ENCODE measurements at regions not wholly inside any gene's neighbourhood (a gene's known extent, or its start where the extent isn't known, plus 50 kb on each side); places are given as distances from the start of the nearest gene placed in this dataset.
"Not testable (repeated sequence)": the region's sequence is repeated elsewhere in the genome, so short reads cannot be mapped to it uniquely, and the experiment has no call there.

DNA sequence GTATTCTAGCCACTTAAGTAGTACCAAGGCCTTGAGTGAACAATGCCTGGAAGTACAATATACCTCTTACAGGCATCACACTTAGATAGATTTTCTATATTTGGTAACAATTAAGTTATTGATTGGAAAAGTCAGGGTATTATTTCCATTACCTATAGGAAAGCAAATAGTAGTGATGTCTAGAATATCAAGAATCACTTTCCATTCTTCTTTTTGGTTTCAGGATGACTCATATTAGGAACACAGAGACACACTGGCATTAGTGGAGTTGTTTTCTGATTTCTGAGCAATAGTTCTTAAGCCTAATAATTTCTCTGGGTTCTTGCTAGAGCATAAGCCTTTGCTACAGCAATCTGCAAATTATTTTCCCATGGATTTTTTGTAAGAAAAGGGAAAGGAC lies 1640.0 kb upstream of the SEL1L start:
- intact Hi-C loops (cut with micrococcal nuclease) = no loop called here
- Mint-ChIP-seq H3K27me3 (no peaks in the 10 kb centered on the region), H3K9me3 (peaks cover 5% of the 10 kb centered on the region), H3K27ac (no peak overlapping the region), H3K4me3 (no peak overlapping the region), H3K36me3 (ENCODE audit: low read depth) (no peaks in the 10 kb centered on the region), H3K4me1 (no peaks in the 10 kb centered on the region)
- no peak for DNase-seq

DNA sequence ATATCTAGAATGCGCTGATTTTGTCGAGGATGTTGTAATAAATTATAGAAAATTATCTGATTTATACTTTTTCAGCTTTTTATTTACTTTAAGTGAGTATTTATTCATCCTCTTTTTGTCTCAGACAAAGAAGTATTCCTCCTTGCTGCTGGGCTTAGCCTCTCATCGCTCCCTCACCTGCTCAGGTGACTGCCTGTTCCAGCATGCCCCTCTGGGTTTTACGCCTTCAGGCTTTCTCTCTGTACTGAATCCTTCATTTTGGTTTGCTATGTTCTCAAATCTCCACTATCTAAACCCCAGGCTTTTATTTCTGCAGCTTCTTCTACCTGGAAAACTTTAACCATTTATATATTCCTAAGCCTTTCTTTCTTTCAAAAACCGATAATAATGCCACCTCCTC lies 1650.9 kb upstream of the SEL1L start:
- H3K4me3 Mint-ChIP-seq = no peak overlapping the region
- no peak for DNase-seq
- intact Hi-C loops (cut with micrococcal nuclease) = no loop called here
- H3K27ac Mint-ChIP-seq = no peak overlapping the region
- H3K27me3 Mint-ChIP-seq = no peaks in the 10 kb centered on the region
- H3K9me3 Mint-ChIP-seq = peaks cover 3% of the 10 kb centered on the region
- no peaks in the 10 kb centered on the region for H3K36me3 Mint-ChIP-seq (ENCODE audit: low read depth)
- H3K4me1 Mint-ChIP-seq = no peaks in the 10 kb centered on the region

DNA sequence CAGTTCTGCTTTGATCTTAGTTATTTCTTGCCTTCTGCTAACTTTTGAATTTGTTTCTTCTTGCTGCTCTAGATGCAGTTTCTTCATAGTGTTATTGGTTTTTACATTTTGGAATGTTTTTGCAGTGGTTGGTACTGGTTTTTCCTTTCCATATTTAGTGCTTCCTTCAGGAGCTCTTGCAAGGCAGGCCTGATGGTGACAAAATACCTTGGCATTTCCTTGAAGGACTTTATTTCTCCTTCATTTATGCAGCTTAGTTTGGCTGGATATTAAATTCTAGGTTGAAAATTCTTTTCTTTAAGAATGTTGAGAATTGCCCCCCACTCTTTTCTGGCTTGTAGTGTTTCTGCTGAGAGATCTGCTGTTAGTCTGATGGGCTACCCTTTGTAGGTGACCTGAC lies 1654.7 kb upstream of the SEL1L start:
- H3K27me3 Mint-ChIP-seq; DNase-seq; H3K4me1 Mint-ChIP-seq; H3K27ac Mint-ChIP-seq; H3K4me3 Mint-ChIP-seq; intact Hi-C loops (cut with micrococcal nuclease); H3K36me3 Mint-ChIP-seq (ENCODE audit: low read depth); H3K9me3 Mint-ChIP-seq: not testable (repeated sequence)

DNA sequence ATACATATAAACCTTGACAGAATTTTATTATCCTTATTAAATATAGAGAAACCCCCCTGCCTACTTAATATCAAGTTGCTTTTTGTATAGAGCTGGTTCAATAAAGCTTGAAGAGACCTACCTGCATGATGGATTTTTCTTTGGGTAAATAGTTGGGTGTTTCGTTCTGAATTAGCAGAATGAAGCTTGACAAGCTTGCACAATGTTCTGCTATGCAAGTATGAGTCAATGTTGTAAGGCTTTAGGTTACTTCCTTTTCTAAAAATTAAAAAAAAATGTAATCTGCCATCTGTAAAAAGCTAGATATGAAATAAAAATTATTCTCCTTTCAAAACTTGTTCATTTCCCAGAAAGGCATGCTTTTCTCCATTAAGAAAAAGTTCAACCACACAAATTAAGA lies 1662.6 kb upstream of the SEL1L start:
- peaks cover 14% of the 10 kb centered on the region for H3K9me3 Mint-ChIP-seq
- H3K27ac Mint-ChIP-seq = no peak overlapping the region
- H3K36me3 Mint-ChIP-seq (ENCODE audit: low read depth) = no peaks in the 10 kb centered on the region
- H3K4me1 Mint-ChIP-seq = no peaks in the 10 kb centered on the region
- intact Hi-C loops (cut with micrococcal nuclease) = no loop called here
- no peak for DNase-seq
- H3K27me3 Mint-ChIP-seq = no peaks in the 10 kb centered on the region
- no peak overlapping the region for H3K4me3 Mint-ChIP-seq

DNA sequence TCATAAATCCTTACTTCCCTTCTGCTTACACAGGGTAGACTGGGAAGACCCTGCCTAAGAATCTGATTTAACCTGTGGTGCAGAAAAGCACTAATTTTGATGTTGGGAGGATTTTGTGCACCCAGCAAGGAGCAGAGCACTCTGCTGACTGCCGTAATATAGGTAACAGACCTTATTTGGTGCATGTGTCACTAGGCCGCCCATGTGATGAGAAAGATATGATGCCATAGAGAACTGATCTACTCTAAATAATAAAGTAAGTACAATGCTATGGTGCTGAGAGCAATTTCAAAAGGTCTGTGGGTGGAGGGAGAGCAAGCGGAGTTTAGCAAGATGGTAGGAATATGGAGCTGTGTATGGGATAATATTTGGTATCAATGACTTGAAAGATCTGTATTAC lies 1663.6 kb upstream of the SEL1L start:
- H3K27ac Mint-ChIP-seq = no peak overlapping the region
- peaks cover 8% of the 10 kb centered on the region for H3K9me3 Mint-ChIP-seq
- intact Hi-C loops (cut with micrococcal nuclease) = no loop called here
- H3K27me3 Mint-ChIP-seq = no peaks in the 10 kb centered on the region
- DNase-seq = no peak
- H3K4me3 Mint-ChIP-seq = no peak overlapping the region
- no peaks in the 10 kb centered on the region for H3K4me1 Mint-ChIP-seq
- H3K36me3 Mint-ChIP-seq (ENCODE audit: low read depth) = no peaks in the 10 kb centered on the region

DNA sequence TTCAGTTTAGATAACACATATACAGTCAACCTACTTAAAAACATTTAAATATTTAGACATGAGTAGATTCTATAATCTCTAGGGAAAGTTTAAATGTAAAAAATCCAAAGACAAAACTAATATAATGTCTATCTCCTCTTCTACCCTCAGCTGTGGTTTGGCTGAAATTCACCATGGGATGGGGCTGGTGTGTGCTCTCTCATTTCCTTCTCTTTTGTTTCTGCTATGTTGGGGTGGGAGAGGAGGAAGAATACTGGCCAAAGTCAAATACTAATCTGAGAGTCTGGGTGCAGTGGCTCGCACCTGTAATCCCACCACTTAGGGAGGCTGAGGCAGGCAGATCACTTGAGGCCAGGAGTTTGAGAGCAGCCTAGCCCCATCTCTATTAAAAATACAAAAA lies 1673.9 kb upstream of the SEL1L start:
- no peaks in the 10 kb centered on the region for H3K36me3 Mint-ChIP-seq (ENCODE audit: low read depth)
- no peak overlapping the region for H3K4me3 Mint-ChIP-seq
- intact Hi-C loops (cut with micrococcal nuclease) = no loop called here
- no peaks in the 10 kb centered on the region for H3K27me3 Mint-ChIP-seq
- H3K27ac Mint-ChIP-seq = no peak overlapping the region
- no peaks in the 10 kb centered on the region for H3K4me1 Mint-ChIP-seq
- no peaks in the 10 kb centered on the region for H3K9me3 Mint-ChIP-seq
- DNase-seq = no peak

DNA sequence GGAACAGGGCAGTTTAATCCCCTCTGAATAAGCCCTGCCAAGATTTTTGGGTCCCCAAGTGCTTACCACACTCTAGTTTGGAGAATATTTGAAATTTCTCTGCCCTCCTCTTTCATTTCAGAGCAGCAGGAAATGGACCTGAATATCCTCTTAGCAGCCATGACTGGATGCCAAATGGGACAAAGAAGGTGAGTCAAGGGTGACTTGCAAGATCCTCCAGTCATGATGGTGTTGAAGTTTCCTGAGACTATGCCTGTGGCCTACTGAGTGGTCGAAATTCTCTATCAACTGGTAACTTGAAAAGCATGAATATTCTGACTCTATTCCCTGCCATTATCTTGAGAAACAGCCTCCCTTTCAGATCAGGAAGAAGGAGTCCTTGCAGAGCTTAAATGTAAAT lies 1674.7 kb upstream of the SEL1L start:
- H3K27ac Mint-ChIP-seq = no peak overlapping the region
- no peak overlapping the region for H3K4me3 Mint-ChIP-seq
- intact Hi-C loops (cut with micrococcal nuclease) = no loop called here
- peaks cover 4% of the 10 kb centered on the region for H3K9me3 Mint-ChIP-seq
- H3K27me3 Mint-ChIP-seq = no peaks in the 10 kb centered on the region
- no peaks in the 10 kb centered on the region for H3K36me3 Mint-ChIP-seq (ENCODE audit: low read depth)
- DNase-seq = no peak
- H3K4me1 Mint-ChIP-seq = no peaks in the 10 kb centered on the region

DNA sequence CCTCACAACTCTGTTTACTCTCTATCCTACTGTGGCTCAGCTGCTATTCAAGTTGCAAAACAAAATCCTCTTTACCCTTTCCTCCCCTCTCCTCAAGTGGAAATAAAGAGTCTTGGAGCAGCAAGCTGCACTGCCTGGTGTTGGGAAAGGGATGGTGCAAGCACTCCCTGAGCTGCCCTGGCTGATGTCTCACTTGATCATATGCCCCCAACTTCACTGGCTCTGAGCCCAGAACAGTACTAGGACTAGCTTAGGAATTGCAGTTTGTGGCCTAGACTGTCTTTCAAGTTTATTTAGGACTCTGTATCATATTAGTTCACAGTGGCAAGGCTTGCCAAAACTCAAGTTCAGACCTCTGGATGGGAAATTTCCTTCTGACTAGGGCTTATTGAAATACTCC lies 1683.8 kb upstream of the SEL1L start:
- H3K4me1 Mint-ChIP-seq = no peaks in the 10 kb centered on the region
- no peaks in the 10 kb centered on the region for H3K27me3 Mint-ChIP-seq
- DNase-seq = no peak
- intact Hi-C loops (cut with micrococcal nuclease) = no loop called here
- no peak overlapping the region for H3K4me3 Mint-ChIP-seq
- no peaks in the 10 kb centered on the region for H3K36me3 Mint-ChIP-seq (ENCODE audit: low read depth)
- H3K27ac Mint-ChIP-seq = no peak overlapping the region
- peaks cover 4% of the 10 kb centered on the region for H3K9me3 Mint-ChIP-seq

DNA sequence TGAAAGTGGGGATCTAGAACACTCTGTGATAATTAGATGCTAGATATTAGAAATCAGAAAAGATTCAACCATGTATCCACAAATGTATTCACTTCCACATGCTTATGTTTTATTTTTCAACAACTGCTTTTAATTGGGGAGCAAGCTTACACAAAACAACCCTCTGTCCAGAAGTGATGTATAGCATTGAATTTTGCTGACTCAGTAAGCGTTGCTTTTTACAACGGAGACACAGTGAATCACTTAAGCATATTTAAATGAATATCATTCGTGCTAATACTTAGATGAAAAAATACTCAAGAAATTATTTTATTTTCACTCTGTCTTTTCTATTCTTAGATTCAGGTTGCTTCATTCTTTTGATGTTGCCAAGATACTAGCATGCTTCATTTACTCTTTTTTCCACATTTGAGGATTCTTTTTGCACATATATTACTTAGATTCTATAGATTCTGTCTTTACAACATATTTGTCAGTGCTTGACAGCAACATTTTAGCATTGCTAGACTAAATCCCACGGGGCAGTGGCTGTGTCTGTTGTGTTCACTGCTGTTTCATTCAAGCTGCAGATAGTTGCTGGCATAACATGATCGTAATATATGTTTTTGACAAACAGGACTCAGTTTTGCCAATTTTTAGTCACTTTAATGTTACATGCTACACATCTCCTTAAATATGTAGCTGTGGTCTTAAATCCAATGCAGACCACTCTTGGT lies 1714.4 kb upstream of the SEL1L start:
- no peaks in the 10 kb centered on the region for H3K4me1 Mint-ChIP-seq
- H3K36me3 Mint-ChIP-seq (ENCODE audit: low read depth) = no peaks in the 10 kb centered on the region
- no peak for DNase-seq
- H3K27me3 Mint-ChIP-seq = no peaks in the 10 kb centered on the region
- intact Hi-C loops (cut with micrococcal nuclease) = no loop called here
- no peak overlapping the region for H3K4me3 Mint-ChIP-seq
- no peak overlapping the region for H3K27ac Mint-ChIP-seq
- no peaks in the 10 kb centered on the region for H3K9me3 Mint-ChIP-seq

DNA sequence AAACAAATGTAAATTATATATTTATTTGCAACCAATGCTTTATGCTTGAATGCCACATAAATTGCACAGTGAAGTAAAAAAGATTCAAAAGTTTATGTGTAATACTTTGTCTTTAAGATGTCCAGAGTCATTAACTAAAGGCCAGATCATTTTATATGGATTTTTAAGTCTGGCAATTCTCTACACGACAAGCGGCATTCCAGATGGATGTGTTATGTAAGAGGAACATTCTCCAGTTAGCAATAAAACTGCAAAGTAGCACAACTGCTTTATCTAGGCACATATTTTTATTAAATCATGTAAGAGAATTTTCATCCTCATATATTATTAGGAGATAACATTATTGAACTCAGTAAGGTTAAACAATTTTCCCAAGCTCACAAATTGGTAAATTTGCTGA lies 1717.7 kb upstream of the SEL1L start:
- no peaks in the 10 kb centered on the region for H3K4me1 Mint-ChIP-seq
- no peaks in the 10 kb centered on the region for H3K36me3 Mint-ChIP-seq (ENCODE audit: low read depth)
- no peak for DNase-seq
- H3K27ac Mint-ChIP-seq = no peak overlapping the region
- H3K27me3 Mint-ChIP-seq = no peaks in the 10 kb centered on the region
- intact Hi-C loops (cut with micrococcal nuclease) = no loop called here
- no peak overlapping the region for H3K4me3 Mint-ChIP-seq
- H3K9me3 Mint-ChIP-seq = peaks cover 6% of the 10 kb centered on the region

DNA sequence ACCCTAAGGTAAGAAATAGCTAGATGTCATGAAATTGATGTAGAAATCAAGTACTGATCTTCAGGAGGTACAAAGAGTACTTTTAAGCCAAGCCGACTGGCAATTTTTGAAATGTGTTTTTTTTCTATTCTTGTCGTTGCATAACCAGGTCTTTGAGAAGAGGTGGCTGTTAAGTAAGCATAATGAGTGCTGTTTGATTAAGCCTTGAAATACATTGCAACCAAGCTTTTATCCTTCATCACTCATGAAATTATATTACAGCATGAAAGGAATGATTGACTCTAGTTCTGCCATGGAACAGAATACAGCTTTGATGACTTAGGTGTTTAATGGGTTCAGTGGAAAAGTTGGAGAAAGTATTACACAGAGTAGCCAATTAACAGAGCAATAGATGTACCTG lies 1720.2 kb upstream of the SEL1L start:
- no peak for DNase-seq
- Mint-ChIP-seq H3K4me1 (no peaks in the 10 kb centered on the region), H3K9me3 (peaks cover 6% of the 10 kb centered on the region), H3K27ac (no peak overlapping the region), H3K27me3 (no peaks in the 10 kb centered on the region), H3K4me3 (no peak overlapping the region), H3K36me3 (ENCODE audit: low read depth) (no peaks in the 10 kb centered on the region)
- intact Hi-C loops (cut with micrococcal nuclease) = no loop called here

DNA sequence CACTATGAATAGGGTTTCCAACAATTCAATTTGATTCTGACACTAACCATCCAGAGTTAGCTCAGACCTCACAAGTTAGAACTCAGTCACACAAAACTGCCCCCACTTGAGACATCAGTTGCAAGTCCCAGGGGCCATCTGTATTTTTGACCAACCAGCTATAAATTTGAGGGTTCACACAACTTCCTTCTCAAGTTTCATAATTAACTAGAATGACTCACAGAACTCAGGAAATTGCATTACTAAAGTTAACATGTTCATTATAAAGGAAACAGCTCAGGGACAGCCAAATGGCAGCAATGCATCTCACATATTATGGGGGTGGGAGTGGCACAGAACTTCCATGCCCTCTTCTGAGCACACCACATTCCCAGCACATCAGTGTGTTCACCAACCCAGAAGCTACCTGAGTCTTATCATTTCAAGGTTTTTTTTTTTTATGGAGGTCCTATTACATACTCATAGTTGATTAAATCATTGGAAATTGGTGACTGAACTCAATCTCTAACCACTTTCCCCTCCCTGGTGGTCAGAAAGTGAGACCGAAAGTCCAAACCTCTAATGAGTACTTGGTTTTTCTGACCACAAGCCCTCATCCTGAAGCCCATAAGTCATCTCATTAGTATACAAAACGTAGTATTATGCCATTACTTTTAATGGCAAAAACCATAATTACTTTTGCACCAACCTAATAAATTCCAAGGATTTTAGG lies 1721.5 kb upstream of the SEL1L start:
- no peaks in the 10 kb centered on the region for H3K36me3 Mint-ChIP-seq (ENCODE audit: low read depth)
- no peaks in the 10 kb centered on the region for H3K4me1 Mint-ChIP-seq
- no peak for DNase-seq
- H3K27me3 Mint-ChIP-seq = no peaks in the 10 kb centered on the region
- intact Hi-C loops (cut with micrococcal nuclease) = no loop called here
- H3K4me3 Mint-ChIP-seq = no peak overlapping the region
- H3K27ac Mint-ChIP-seq = no peak overlapping the region
- H3K9me3 Mint-ChIP-seq = peaks cover 6% of the 10 kb centered on the region

DNA sequence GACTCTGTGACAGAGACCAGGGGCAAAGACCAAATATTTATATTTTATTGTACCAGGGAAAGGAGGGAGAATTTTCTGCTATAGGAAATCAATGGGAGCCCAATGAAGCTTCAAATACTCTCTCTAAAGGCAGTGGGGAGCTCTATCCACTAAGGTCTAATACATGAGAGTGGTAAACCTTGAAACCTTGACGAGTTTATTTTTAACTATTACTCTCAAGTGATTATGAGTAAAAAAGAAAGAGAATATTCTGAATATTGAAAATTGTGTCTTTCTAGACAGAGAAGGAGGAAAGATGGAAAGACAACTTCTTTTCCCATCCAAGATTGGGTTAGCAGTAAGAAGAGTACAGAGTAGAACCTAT lies 1722.1 kb upstream of the SEL1L start:
- Mint-ChIP-seq H3K36me3 (ENCODE audit: low read depth) (no peaks in the 10 kb centered on the region), H3K27me3 (no peaks in the 10 kb centered on the region), H3K4me1 (no peaks in the 10 kb centered on the region), H3K9me3 (peaks cover 6% of the 10 kb centered on the region), H3K27ac (no peak overlapping the region), H3K4me3 (no peak overlapping the region)
- DNase-seq = no peak
- intact Hi-C loops (cut with micrococcal nuclease) = no loop called here

DNA sequence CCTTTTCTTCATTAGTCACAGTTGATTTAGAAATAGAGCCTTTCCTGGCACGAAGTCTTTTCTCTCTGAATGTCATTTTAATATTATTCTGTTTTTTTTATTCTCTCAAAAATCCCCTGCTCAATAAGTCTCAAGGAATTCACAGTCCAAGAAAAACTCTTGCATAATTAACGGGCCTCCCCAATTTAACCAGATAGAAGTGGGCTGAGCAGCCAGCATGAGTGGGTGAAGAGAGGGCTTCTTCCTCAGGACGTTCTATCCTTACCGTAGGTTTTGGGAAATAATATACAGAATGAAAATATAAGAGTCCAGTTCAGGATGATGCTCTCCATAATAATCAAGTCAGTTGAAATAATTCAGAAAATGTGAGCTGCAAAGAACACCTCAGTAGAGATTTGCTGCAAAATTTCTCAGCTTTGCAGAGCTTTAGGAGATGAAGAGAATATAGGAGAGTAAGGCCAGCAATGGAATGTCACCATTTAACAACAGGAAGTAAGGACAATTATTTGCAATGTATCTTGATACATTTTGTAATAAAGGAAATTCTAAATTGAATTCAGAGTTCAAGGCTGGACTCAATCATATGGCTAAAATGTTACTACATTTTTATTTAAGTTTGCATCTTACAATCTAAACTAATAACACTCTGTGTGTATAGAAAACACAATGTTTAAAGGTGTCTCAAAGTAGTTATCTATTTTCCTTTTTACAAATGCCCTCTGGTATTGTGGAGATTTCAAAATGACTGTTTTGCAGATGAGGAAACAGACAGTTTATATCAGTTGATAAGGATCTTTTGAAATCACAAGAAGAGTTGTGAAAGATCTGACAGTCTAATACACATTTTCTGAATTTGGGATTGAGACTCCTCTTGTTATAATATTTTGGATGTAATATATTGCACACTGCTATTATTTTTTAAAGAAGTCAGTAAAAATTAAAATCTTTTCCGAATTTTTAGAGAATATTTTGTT lies 1724.1 kb upstream of the SEL1L start:
- intact Hi-C loops (cut with micrococcal nuclease) = no loop called here
- H3K4me1 Mint-ChIP-seq = no peaks in the 10 kb centered on the region
- no peak overlapping the region for H3K27ac Mint-ChIP-seq
- H3K36me3 Mint-ChIP-seq (ENCODE audit: low read depth) = no peaks in the 10 kb centered on the region
- DNase-seq = no peak
- peaks cover 11% of the 10 kb centered on the region for H3K9me3 Mint-ChIP-seq
- no peaks in the 10 kb centered on the region for H3K27me3 Mint-ChIP-seq
- no peak overlapping the region for H3K4me3 Mint-ChIP-seq
